K562 (cell line): ENCODE measurements at regions not wholly inside any gene's neighbourhood (a gene's known extent, or its start where the extent isn't known, plus 50 kb on each side); places are given as distances from the start of the nearest gene placed in this dataset.

Experiments used
- ATAC-seq: fragments of 200-7000 bp; cut with Tn5 transposase; 3 replicates; pipeline ENCODE4 v1.9.1; 2020; ENCODE audit warnings: moderate library complexity
- BruUV-seq: library from RNA; stranded (reverse); fragments of 400-500 nt; replicated peaks from 2 replicates; lab custom pipeline; 2021; lab: Mats Ljungman, UMichigan
- CTCF ChIA-PET: fragments of 300-600 bp; formaldehyde crosslinking; extraction: SDS; loops from one replicate; lab custom pipeline; 2021; ENCODE audit warnings: low intra/inter-chr PET ratio; lab: Yijun Ruan, JAX
- POLR2A ChIA-PET: fragments of 300-600, 350-650 bp; sonication (Branson Sonifier 250); formaldehyde crosslinking; extraction: SDS; loops from one replicate; lab custom pipeline; 2021; ENCODE audit warnings: antibody characterized with exemption, inconsistent platforms; lab: Yijun Ruan, JAX
- DNase-seq, 4 experiments: peaks; one replicate each; pipeline versions ENCODE4 v3.0.0 to v3.0.0-alpha.2; 2011 to 2018; ENCODE audit warnings: low spot score in 3 of 4, mixed read lengths in 3 of 4; ENCODE audit errors: extremely low read depth in 1 of 4
- FAIRE-seq: peaks from 2 replicates; lab custom pipeline; 2011; peaks lifted over from hg19 to GRCh38; lab: Jason Lieb, UNC
- H2AFZ ChIP-seq: 2 replicates; pipeline ENCODE4 v1.6.0; 2011; ENCODE audit warnings: low read depth, low read length, control low read depth, inconsistent platforms
- H3K27ac ChIP-seq: fragments of 200-600 bp; 3 replicates; pipeline ENCODE4 v1.8.0; 2011; ENCODE audit warnings: low read depth, mild to moderate bottlenecking, control low read depth, inconsistent platforms, low read length, moderate library complexity, mixed read lengths; ENCODE audit errors: extremely low read depth
- H3K27me3 ChIP-seq, 2 experiments: fragments of 300-600 bp in 1 of 2; 2 replicates in 1 of 2; 3 replicates in 1 of 2; pipeline versions ENCODE4 v1.6.0 to v1.8.0; 2011; ENCODE audit warnings: inconsistent platforms in 2 of 2, low read length in 2 of 2, mild to moderate bottlenecking in 1 of 2, mixed read lengths in 1 of 2, moderate library complexity in 1 of 2; ENCODE audit not compliant: control insufficient read depth in 2 of 2, insufficient read depth in 2 of 2
- H3K36me3 ChIP-seq: fragments of 300-600 bp; 3 replicates; pipeline ENCODE4 v1.8.0; 2011; ENCODE audit warnings: mild to moderate bottlenecking, low read length, inconsistent platforms; ENCODE audit not compliant: control insufficient read depth, insufficient read depth
- H3K4me1 ChIP-seq, 2 experiments: fragments of 200-600 bp in 1 of 2; replicated peaks in 1 of 2; 2 replicates in 1 of 2; 3 replicates in 1 of 2; pipeline versions ENCODE4 v1.5.1 to v1.8.0; 2011; ENCODE audit warnings: inconsistent platforms in 2 of 2, low read length in 2 of 2, mild to moderate bottlenecking in 1 of 2, mixed read lengths in 1 of 2, moderate library complexity in 1 of 2; ENCODE audit not compliant: control insufficient read depth in 2 of 2, insufficient read depth in 2 of 2
- H3K4me2 ChIP-seq: 2 replicates; pipeline ENCODE4 v1.6.1; 2011; ENCODE audit warnings: low read length, control low read depth, inconsistent platforms, mixed read lengths; ENCODE audit not compliant: insufficient read depth
- H3K4me3 ChIP-seq: fragments of 200-600 bp; sonication (generic), shearing (Covaris generic); 2 replicates; pipeline ENCODE4 v1.5.1; 2016; ENCODE audit warnings: control low read depth, inconsistent platforms
- H3K79me2 ChIP-seq: fragments of 200-600 bp; 3 replicates; pipeline ENCODE4 v1.8.0; 2011; ENCODE audit warnings: low read length, inconsistent platforms; ENCODE audit not compliant: control insufficient read depth, insufficient read depth
- H3K9ac ChIP-seq, 2 experiments: 2 replicates each; pipeline versions ENCODE4 v1.6.0 to v1.6.1; 2011; ENCODE audit warnings: low read depth in 2 of 2, low read length in 2 of 2, control low read depth in 1 of 2, inconsistent platforms in 1 of 2, mild to moderate bottlenecking in 1 of 2, mixed read lengths in 1 of 2; ENCODE audit not compliant: insufficient read depth in 1 of 2
- H3K9me1 ChIP-seq: one replicate; pipeline ENCODE4 v1.6.0; 2011; ENCODE audit warnings: inconsistent platforms, mild to moderate bottlenecking, low read length, moderate library complexity; ENCODE audit not compliant: control insufficient read depth, insufficient read depth
- H3K9me3 ChIP-seq: replicated peaks from 2 replicates; pipeline ENCODE4 v1.5.1; 2011; ENCODE audit warnings: low read depth, low read length, inconsistent platforms; ENCODE audit not compliant: control insufficient read depth, insufficient read depth
- H4K20me1 ChIP-seq: replicated peaks from 2 replicates; pipeline ENCODE4 v1.6.1; 2011; ENCODE audit warnings: low read length, inconsistent platforms, mixed read lengths; ENCODE audit not compliant: control insufficient read depth, insufficient read depth
- EWSR1 ChIP-seq: fragments of 450-650 bp; IDR thresholded peaks from 2 replicates; pipeline ENCODE4 v1.6.1; 2018; ENCODE audit warnings: borderline replicate concordance, mild to moderate bottlenecking, low read depth, moderate library complexity; ENCODE audit not compliant: partially characterized antibody
- ILK ChIP-seq: fragments of 450-650 bp; IDR thresholded peaks from 2 replicates; pipeline ENCODE4 v1.6.1; 2016; ENCODE audit warnings: missing genetic modification characterization, low read depth, mild to moderate bottlenecking, missing compliant biosample characterization, moderate library complexity, borderline replicate concordance
- KLF13 ChIP-seq: fragments of 450-650 bp; IDR thresholded peaks from 2 replicates; pipeline ENCODE4 v1.6.1; 2016; ENCODE audit warnings: missing genetic modification characterization, low read depth, mild to moderate bottlenecking, missing compliant biosample characterization, moderate library complexity, borderline replicate concordance
- MECOM ChIP-seq: fragments of 250-450 bp; sonication (Bioruptor Pico); IDR thresholded peaks from 2 replicates; pipeline ENCODE4 v1.8.0; 2022; ENCODE audit warnings: inconsistent platforms
- NCOR1 ChIP-seq: fragments of 450-650 bp; IDR thresholded peaks from 2 replicates; pipeline ENCODE4 v1.6.1; 2016; ENCODE audit warnings: mild to moderate bottlenecking, moderate library complexity
- NR2C2 ChIP-seq, 2 experiments: fragments of 200-800 bp in 1 of 2; sonication (Bioruptor generic) in 1 of 2; sonication (generic) in 1 of 2; formaldehyde crosslinking in 1 of 2; IDR thresholded peaks; 2 replicates each; pipeline versions ENCODE4 v1.6.1 to v1.8.0; 2016 to 2022; ENCODE audit warnings: mild to moderate bottlenecking in 1 of 2, missing compliant biosample characterization in 1 of 2, missing genetic modification characterization in 1 of 2, missing genetic modification reagents in 1 of 2
- NR4A1 ChIP-seq, 2 experiments: fragments of 250-450 bp in 1 of 2; fragments of 450-650 bp in 1 of 2; sonication (Bioruptor Pico) in 1 of 2; IDR thresholded peaks; 2 replicates each; pipeline versions ENCODE4 v1.4.0 to v1.6.1; 2016 to 2020; ENCODE audit warnings: mild to moderate bottlenecking in 2 of 2, missing compliant biosample characterization in 1 of 2, missing genetic modification characterization in 1 of 2, moderate library complexity in 1 of 2
- POLR2A ChIP-seq: fragments of 450-650 bp; conservative IDR thresholded peaks from 2 replicates; pipeline ENCODE4 v1.6.1; 2016
- POLR2AphosphoS5 ChIP-seq: IDR thresholded peaks from 2 replicates; pipeline ENCODE4 v1.6.1; 2011; ENCODE audit warnings: mild to moderate bottlenecking, low read depth, low read length, moderate library complexity; ENCODE audit not compliant: control insufficient read depth, insufficient read depth
- SRSF3 ChIP-seq: fragments of 200-400 bp; formaldehyde crosslinking; IDR thresholded peaks from 2 replicates; pipeline ENCODE4 v1.6.1; 2016; ENCODE audit warnings: mild to moderate bottlenecking, low read length, moderate library complexity; ENCODE audit not compliant: insufficient read depth
- TAF7 ChIP-seq: fragments of 450-650 bp; IDR thresholded peaks from 2 replicates; pipeline ENCODE4 v1.6.1; 2016; ENCODE audit warnings: missing genetic modification characterization, missing compliant biosample characterization
- ZNF146 ChIP-seq: IDR thresholded peaks from one replicate; pipeline ENCODE4 v1.6.1; 2018; ENCODE audit warnings: missing compliant biosample characterization; ENCODE audit not compliant: unreplicated experiment
- ZNF217 ChIP-seq: sonication (generic); formaldehyde crosslinking; IDR thresholded peaks from 2 replicates; pipeline ENCODE4 v1.8.0; 2022; ENCODE audit warnings: mild to moderate bottlenecking, missing genetic modification reagents
- ZNF253 ChIP-seq: fragments of 250-450 bp; sonication (Bioruptor Pico); conservative IDR thresholded peaks from 2 replicates; pipeline ENCODE4 v1.6.1; 2021; ENCODE audit warnings: mild to moderate bottlenecking
- ZNF311 ChIP-seq: fragments of 250-450 bp; sonication (Bioruptor Pico); IDR thresholded peaks from 2 replicates; pipeline ENCODE4 v1.4.0; 2020; ENCODE audit warnings: mild to moderate bottlenecking, moderate library complexity
- WGBS: fragments of 100-300 bp; shearing (Covaris generic); methylation state at CpG from one replicate; pipeline ENCODE4 v1.1.6; 2016; ENCODE audit warnings: low coverage, mixed read lengths; ENCODE audit not compliant: insufficient coverage; ENCODE audit errors: missing lambda C conversion rate; 5-methylcytosine and 5-hydroxymethylcytosine counted together
- in situ Hi-C: fragments of 300-500 bp; cut with MboI; formaldehyde crosslinking; loops from 4 replicates; pipeline ENCODE4 v1.15.0; 2018; ENCODE audit warnings: inconsistent platforms, mixed read lengths
- intact Hi-C: fragments of 100-400 bp; cut with micrococcal nuclease; formaldehyde crosslinking; loops from 2 replicates; pipeline ENCODE4 v1.14.2; 2022
- TF ChIP-seq, protein P1 (sequence below): IDR thresholded peaks from 3 replicates; pipeline ENCODE4 v1.6.1; 2011; ENCODE audit warnings: borderline replicate concordance, mild to moderate bottlenecking; ENCODE audit not compliant: insufficient read length, insufficient read depth

DNA sequence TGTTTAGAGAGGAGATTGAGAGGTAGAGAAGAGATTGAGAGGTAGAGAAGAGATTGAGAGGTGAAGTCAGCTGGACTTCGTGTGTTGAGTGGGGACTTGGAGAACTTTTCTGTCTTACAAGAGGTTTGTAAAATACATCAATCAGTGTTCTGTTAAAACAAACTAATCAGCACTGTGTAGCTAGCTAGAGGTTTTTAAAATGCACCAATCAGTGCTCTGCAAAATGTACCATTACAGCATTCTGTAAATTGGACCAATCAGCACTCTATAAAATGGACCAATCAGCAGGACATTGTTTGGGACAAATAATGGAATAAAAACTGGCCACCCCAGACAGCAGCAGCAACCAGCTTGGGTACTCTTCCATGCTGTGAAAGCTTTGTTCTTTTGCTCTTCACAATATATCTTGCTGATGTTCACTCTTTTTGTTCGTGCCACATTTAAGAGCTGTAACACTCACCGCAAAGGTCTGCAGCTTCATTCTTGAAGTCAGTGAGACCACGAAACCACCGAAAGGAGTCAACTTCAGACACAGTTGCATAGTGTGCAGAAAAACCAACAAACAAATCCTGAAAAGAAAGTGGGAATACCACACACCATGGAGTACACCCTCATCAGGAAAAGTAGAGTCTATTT lies 366.9 kb upstream of the HSFY2 start:
- Histone ChIP-seq H3K4me2 (no peak overlapping the region), H3K79me2 (no peaks in the 10 kb centered on the region), H3K4me3 (no peak overlapping the region), H3K9me3 (no peaks in the 10 kb centered on the region), H3K27me3 (no peaks in the 10 kb centered on the region), H4K20me1 (no peaks in the 10 kb centered on the region), H2AFZ (no peak overlapping the region), H3K4me1 (no peaks in the 10 kb centered on the region), H3K27ac (no peak overlapping the region), H3K9me1 (no peaks in the 10 kb centered on the region), H3K36me3 (no peaks in the 10 kb centered on the region), H3K9ac (no peak overlapping the region)
- intact Hi-C loops = no loop called here
- ChIA-PET POLR2A (no interaction called here), CTCF (no interaction called here)
- no TSS peak for BruUV-seq
- in situ Hi-C loops = no loop called here
- no peak for TF ChIP-seq POLR2AphosphoS5
- no peak for TF ChIP-seq TAF7 (tag)
- TF ChIP-seq ILK (tag) = no peak
- no peak for TF ChIP-seq KLF13 (tag)
- no peak for TF ChIP-seq MECOM (CRISPR knock-in tag)
- TF ChIP-seq POLR2A = no peak
- no peak for TF ChIP-seq SRSF3
- TF ChIP-seq ZNF217 (CRISPR knock-in tag) = no peak
- no peak for TF ChIP-seq NCOR1
- no peak for TF ChIP-seq EWSR1
- TF ChIP-seq NR2C2 (CRISPR knock-in tag; IDR thresholded peaks at IDR 0.05) = no peak
- TF ChIP-seq NR2C2 (tag; IDR thresholded peaks at IDR 0.05) = no peak
- no peak for TF ChIP-seq NR4A1 (CRISPR knock-in tag; IDR thresholded peaks at IDR 0.05)
- no peak for TF ChIP-seq NR4A1 (tag; IDR thresholded peaks at IDR 0.05)
- no peak for TF ChIP-seq ZNF253
- TF ChIP-seq ZNF311 (CRISPR knock-in tag) = no peak
- TF ChIP-seq ZNF146 (CRISPR knock-in tag) = no peak
- TF ChIP-seq, protein P1, sequence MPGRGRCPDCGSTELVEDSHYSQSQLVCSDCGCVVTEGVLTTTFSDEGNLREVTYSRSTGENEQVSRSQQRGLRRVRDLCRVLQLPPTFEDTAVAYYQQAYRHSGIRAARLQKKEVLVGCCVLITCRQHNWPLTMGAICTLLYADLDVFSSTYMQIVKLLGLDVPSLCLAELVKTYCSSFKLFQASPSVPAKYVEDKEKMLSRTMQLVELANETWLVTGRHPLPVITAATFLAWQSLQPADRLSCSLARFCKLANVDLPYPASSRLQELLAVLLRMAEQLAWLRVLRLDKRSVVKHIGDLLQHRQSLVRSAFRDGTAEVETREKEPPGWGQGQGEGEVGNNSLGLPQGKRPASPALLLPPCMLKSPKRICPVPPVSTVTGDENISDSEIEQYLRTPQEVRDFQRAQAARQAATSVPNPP = no peak
- ATAC-seq = no peak
- WGBS = no CpG with 5 or more reads among the region's 5 CpGs
- no peak for FAIRE-seq
- DNase-seq = no peak
